ENCODE measurements at regions not wholly inside any gene's neighbourhood (a gene's known extent, or its start where the extent isn't known, plus 50 kb on each side); places are given as distances from the start of the nearest gene placed in this dataset.

GRCh38 chr2:9705196-9705595 lies 74.4 kb upstream of the YWHAQ start:
- Histone ChIP-seq H3K27ac (replicated peaks in 1 of 4) (no peak overlapping the region), H3K4me3 (no peak overlapping the region), H3K4me1 (peaks cover 5 to 14% (median 12%) of the 10 kb centered on the region in 4 donors), H3K36me3 (no peaks in the 10 kb centered on the region), H3K9me3 (peaks cover 0 to 3% (median 0%) of the 10 kb centered on the region in 4 donors), H3K27me3 (no peaks in the 10 kb centered on the region)
- no peak for DNase-seq (ENCODE audit: extremely low spot score)
- TF ChIP-seq EP300 (IDR thresholded peaks at IDR 0.05) (no peak), POLR2AphosphoS5 (IDR thresholded peaks at IDR 0.05) (no peak), CTCF (IDR thresholded peaks at IDR 0.05) (no peak), POLR2A (IDR thresholded peaks at IDR 0.05; ENCODE audit: low read depth) (no peak)
- intact Hi-C loops (cut with DNase I), result no loop called here
- 92% methylated on average over 8 of the region's 8 CpGs for WGBS

GRCh38 chr2:9707008-9707407 lies 76.2 kb upstream of the YWHAQ start:
- Histone ChIP-seq H3K4me1 (peaks cover 5 to 14% (median 12%) of the 10 kb centered on the region in 4 donors), H3K27ac (replicated peaks in 1 of 4) (no peak overlapping the region), H3K36me3 (no peaks in the 10 kb centered on the region), H3K4me3 (no peak overlapping the region), H3K27me3 (no peaks in the 10 kb centered on the region), H3K9me3 (peaks cover 0 to 3% (median 0%) of the 10 kb centered on the region in 4 donors)
- intact Hi-C loops (cut with DNase I), result no loop called here
- DNase-seq (ENCODE audit: extremely low spot score), result no peak
- TF ChIP-seq POLR2A (IDR thresholded peaks at IDR 0.05; ENCODE audit: low read depth) (no peak), EP300 (IDR thresholded peaks at IDR 0.05) (no peak), CTCF (IDR thresholded peaks at IDR 0.05) (no peak), POLR2AphosphoS5 (IDR thresholded peaks at IDR 0.05) (no peak)
- WGBS, result 89% methylated on average over 6 of the region's 6 CpGs

- H3K9me3 ChIP-seq, result peaks cover 0 to 3% (median 0%) of the 10 kb centered on the region in 4 donors
- no peak overlapping the region for H3K4me3 ChIP-seq
- no peak for DNase-seq (ENCODE audit: extremely low spot score)
- WGBS, result 74% methylated on average over 9 of the region's 10 CpGs
- H3K36me3 ChIP-seq, result no peaks in the 10 kb centered on the region
- no peak overlapping the region for H3K27ac ChIP-seq (replicated peaks in 1 of 4)
- no peaks in the 10 kb centered on the region for H3K27me3 ChIP-seq
- intact Hi-C loops (cut with DNase I), result no loop called here
- TF ChIP-seq POLR2AphosphoS5 (IDR thresholded peaks at IDR 0.05), result no peak
- no peak for TF ChIP-seq POLR2A (IDR thresholded peaks at IDR 0.05; ENCODE audit: low read depth)
- TF ChIP-seq EP300 (IDR thresholded peaks at IDR 0.05), result no peak
- TF ChIP-seq CTCF (IDR thresholded peaks at IDR 0.05), result no peak
- peaks cover 5 to 14% (median 11%) of the 10 kb centered on the region in 4 donors for H3K4me1 ChIP-seq
Measured at GRCh38 chr2:9707611-9708160, 76.9 kb upstream of the YWHAQ start.

GRCh38 chr2:9708683-9709538 lies 78.1 kb upstream of the YWHAQ start:
- intact Hi-C loops (cut with DNase I), result no loop called here
- WGBS, result 89% methylated on average over 15 of the region's 15 CpGs
- H3K4me1 ChIP-seq, result peaks cover 0 to 1% (median under 1%) of the 10 kb centered on the region in 4 donors
- no peak for DNase-seq (ENCODE audit: extremely low spot score)
- no peak overlapping the region for H3K4me3 ChIP-seq
- TF ChIP-seq POLR2AphosphoS5 (IDR thresholded peaks at IDR 0.05) (no peak), POLR2A (IDR thresholded peaks at IDR 0.05; ENCODE audit: low read depth) (no peak), CTCF (IDR thresholded peaks at IDR 0.05) (no peak), EP300 (IDR thresholded peaks at IDR 0.05) (no peak)
- H3K27ac ChIP-seq (replicated peaks in 1 of 4), result no peak overlapping the region
- H3K27me3 ChIP-seq, result no peaks in the 10 kb centered on the region
- no peaks in the 10 kb centered on the region for H3K36me3 ChIP-seq
- H3K9me3 ChIP-seq, result peaks cover 0 to 3% (median 0%) of the 10 kb centered on the region in 4 donors

Measured in esophagus muscularis mucosa (tissue), 4 donors.